ENCODE measurements at regions not wholly inside any gene's neighbourhood (a gene's known extent, or its start where the extent isn't known, plus 50 kb on each side); places are given as distances from the start of the nearest gene placed in this dataset.
"Not testable (repeated sequence)": the region's sequence is repeated elsewhere in the genome, so short reads cannot be mapped to it uniquely, and the experiment has no call there.

GRCh38 chr5:168092209-168093185 lies 198.9 kb upstream of the WWC1 start:
- DNase-seq = no peak

DNA sequence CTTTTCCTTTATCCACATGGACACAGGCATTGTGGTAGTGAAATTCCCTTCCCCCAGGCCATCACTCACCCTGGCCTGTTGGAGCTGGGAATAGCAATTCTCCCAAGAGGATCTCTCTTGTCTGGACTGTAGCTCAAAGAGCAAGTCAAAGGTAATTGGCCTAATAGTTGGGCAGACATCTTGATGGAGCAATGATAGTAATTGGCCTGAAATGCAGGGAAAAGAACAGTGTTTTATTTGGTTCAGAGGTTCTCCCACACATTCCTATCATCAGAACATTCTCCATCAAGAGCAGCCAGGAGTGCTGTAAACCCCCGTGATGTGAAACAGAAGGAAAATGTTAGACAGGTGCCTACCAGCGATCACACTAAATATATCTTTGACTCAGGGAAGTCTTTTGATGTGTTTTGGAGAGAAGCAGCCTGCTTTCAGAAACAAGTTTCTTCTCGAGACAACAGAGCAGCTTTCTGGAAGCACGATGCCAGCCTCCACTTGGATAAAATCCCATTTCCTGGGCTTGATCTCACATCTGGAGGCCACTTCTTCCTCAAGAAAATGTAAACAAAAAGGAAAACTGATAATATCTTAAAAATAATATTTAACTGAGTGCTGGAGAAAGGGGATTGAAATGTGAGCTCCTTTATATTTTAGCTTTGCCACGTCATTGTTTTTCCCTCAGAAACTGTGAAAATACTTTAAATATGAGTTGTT lies 198.1 kb upstream of the WWC1 start:
- DNase-seq = no peak

DNA sequence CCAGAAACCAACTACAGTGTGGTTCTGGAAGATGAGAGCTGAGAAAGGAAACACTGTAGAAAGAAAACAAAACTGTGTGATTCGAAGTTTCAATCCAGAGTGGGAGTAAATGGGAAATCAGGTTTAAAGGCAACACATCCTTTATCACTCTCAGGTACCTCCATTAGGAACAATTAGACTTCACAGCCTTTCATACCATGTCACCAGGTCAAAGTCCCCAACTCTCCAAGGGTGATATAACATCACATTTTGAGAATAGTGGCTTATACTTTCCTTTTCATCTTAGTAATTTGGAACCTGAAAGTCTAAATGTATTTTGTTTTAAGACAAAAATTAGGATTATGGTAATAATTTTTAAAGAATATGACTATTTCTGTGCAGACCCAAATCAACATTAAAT lies 194.9 kb upstream of the WWC1 start:
- DNase-seq = no peak

DNA sequence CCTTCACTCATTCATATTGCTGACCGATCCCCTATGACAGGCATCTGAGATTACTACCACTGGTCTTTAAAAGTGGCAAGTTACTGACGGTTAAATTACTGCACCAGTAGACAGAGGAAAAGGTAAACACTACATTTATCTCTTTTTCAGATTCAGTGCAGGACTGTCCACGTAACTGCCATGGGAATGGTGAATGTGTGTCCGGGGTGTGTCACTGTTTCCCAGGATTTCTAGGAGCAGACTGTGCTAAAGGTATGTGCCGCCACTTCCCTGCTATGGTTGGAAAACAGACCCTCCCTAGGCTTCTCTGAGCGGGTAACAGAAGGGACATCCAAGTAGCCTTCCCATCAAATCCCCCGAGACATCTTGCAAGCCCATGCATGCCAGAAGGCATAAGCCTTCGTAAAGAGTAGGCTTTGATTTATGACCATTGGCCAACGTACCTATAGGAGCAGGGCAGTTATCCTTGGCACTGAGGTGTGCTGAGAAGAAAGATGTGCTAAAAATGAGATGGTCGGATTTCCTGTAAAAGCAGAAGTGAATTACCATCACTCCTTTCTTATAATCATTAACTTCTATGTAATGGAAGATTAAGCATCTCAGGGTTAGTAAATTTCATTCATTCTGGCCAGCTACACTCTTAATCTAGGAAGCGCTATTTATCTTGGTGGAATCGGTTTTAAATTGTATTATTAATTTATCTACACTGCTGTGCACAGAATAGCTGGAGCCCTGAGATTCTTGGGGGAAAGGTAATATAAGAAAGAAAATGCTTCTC lies 193.4 kb upstream of the WWC1 start:
- DNase-seq = no peak

DNA sequence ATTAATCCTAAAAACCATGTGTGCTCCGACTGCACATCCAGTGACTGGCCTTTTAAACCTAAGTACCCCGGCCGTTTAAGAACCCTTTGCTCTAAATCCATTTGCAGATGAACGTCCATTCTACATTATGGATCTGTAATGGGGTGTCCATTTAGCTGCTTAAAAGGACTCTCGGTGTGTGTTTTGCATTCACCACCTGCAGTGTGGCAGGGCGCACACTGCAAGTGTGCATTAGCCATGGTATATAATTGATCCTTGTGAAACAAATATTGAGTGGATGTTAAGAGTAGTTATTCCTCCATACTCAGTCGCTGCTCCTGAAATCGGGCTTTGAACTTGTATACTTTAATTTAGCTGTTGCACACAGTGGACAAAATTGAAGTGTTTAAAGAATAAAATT lies 190.1 kb upstream of the WWC1 start:
- DNase-seq = no peak

DNA sequence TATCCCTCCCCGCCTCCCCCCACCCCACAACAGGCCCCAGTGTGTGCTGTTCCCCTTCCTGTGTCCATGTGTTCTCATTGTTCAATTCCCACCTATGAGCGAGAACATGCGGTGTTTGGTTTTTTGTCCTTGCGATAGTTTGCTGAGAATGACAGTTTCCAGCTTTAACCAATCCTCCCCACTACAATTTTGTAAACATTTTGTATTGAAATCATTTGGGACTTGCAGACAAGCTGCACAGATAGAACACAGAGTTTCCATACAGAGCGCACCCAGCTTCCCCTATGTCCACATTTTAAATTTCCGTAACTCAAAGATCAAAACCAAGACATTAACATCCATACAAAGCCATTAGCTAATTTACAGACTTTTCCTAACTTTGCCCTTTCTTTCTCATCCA lies 188.4 kb upstream of the WWC1 start:
- DNase-seq = not testable (repeated sequence)

GRCh38 chr5:168104350-168104749 lies 187.1 kb upstream of the WWC1 start:
- DNase-seq = no peak

GRCh38 chr5:168104811-168105481 lies 186.5 kb upstream of the WWC1 start:
- DNase-seq = no peak

- no peak for DNase-seq
Measured at GRCh38 chr5:168106008-168106761, 185.3 kb upstream of the WWC1 start.

GRCh38 chr5:168109441-168109840 lies 182.0 kb upstream of the WWC1 start:
- DNase-seq = no peak

DNA sequence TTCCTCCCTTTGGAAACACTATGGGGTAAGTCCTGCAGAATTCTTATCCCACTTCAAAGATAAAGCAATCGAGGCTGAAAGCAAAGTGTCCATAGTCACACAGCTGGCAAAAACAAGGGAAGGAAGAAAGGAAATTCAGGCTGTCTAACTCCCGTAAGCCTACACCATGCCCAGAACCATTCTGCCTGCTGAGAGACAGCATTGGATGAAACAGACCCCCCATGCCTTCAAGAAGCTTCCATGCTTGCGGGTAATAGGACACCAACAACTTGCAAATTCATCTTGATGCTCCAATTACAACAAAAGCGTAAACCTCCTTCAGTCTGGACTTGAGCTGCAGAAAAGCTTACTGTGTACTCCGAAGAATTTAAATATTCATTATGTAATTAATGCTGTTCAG lies 181.1 kb upstream of the WWC1 start:
- no peak for DNase-seq

DNA sequence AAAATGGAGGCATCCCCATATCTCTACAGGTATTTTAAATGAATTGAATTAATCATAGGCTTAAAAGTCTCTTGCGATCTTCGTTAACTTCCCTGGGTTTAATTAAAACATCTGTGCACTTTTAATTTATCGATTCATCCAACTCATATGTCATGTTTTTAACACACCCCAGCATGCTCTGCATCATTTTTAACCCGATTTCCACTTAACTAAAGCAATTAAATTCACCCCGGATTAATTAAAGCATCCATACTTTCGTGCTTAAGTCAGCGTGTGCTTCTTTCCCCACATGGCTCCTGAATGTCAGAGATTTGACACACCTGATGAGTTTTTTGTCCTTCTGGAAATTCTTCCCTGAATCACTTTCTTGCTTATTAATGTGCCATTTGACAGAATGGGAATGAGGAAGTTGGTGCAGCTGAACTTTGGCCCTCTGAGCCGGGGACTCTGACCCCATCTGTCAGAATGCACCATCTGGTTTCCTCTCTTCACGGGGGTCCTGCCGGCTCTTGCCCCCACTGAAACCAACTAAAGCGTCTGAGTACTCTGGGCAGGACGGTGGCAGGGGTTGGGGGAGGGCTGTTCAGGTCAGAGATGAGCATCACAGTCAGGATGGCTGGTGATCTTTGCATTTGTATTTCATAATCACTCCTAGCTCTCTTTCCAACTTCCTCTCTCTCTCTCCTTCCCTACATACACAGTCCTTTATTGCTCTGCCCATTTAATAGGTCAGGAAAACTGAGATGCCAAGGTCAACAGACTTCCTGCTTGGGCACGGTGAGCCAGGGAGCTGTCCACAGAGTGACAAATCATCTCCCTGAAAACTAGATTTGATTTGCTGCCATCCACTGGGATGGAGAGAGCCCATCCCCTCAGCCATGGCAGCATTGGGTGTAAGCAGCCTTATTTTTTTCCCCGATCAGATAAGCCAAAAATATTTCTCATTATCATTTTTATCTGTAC lies 180.3 kb upstream of the WWC1 start:
- no peak for DNase-seq

DNA sequence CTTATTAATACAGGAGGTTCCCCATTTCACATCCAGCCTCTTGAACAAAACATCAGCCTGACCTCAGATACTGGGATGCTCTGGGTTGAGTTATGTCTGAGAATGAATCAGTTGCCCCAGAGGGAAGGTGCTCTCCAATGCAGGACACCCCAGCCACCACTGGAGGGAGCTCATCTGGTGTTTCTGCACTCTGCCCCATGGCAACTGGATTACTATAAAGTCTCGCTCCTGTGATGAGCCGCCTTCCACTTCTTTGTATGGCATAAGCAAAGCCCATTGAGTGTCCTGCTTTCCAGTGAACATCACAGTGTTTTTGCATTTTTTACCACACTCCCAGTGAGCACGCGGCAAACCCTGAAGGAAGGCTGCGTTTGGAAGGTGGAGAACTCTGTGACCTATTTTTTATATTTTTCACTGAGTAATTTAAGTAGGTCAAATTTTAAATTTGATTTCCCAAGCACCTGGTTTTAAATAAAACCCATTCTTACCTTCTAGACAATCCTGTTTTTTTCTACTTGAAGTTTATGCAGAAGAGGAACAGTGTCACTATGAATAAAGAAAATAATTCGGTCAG lies 176.9 kb upstream of the WWC1 start:
- peak; percentile 55 for DNase-seq

- DNase-seq = no peak
Measured at GRCh38 chr5:168117469-168117868, 174.0 kb upstream of the WWC1 start.

GRCh38 chr5:168118042-168118668 lies 173.3 kb upstream of the WWC1 start:
- DNase-seq = no peak

GRCh38 chr5:168120401-168121137 lies 170.9 kb upstream of the WWC1 start:
- no peak for DNase-seq

DNA sequence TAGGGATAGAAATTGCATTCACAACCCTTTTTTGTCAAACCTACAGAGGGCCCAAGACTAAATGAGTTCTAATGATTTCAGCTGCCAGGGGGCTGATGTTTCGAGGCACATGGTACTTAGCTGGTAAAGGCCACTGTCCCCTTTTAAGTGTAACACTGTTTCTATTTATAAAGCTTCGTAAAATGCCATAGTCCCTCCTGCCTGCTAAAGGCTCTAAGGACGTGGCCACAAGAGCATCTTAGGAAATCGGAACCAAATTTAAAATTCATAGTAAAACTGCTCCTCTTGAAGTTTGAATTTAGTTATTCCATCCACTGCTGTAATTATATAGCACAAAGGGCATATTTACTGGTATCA lies 170.3 kb upstream of the WWC1 start:
- DNase-seq = no peak

GRCh38 chr5:168123631-168124528 lies 167.6 kb upstream of the WWC1 start:
- DNase-seq = no peak
